ENCODE measurements at regions not wholly inside any gene's neighbourhood (a gene's known extent, or its start where the extent isn't known, plus 50 kb on each side); places are given as distances from the start of the nearest gene placed in this dataset.

DNA sequence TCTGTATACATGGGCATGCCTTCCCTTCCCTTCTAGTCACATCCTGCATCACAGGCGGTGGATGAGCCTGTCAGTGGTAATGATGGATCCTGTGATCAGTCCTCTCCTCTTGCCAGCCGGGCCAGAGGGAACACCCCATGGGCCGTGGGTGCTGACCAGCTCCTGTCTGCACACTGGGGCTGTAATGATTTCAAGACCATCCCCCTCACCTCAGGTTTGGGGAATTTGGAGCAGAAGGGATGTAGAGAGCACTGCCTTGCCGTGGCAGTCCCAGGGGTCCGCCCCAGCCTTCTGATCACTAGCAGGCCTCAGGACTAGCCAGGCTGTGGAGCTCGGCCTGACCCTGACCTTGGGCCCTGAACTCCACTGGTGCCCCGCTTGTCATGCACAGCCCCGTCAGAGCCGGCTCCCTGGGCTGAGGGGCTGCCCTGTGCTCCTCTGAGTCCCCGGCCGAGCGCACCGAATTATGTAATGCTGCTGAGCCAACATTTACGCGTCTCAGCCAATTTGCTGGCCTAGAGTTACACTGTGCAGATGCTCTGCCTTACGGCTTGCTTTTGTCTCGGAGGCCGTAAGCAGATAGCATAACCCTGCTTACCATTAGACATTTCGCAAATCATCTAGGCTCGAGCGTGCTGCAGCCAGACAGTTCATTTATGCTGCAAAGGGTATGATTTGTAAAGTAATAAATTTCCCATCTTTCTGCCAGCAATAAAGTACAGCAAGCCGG, 155.3 kb downstream of the MACROH2A1 start (continued):
- TF ChIP-seq, protein P1, sequence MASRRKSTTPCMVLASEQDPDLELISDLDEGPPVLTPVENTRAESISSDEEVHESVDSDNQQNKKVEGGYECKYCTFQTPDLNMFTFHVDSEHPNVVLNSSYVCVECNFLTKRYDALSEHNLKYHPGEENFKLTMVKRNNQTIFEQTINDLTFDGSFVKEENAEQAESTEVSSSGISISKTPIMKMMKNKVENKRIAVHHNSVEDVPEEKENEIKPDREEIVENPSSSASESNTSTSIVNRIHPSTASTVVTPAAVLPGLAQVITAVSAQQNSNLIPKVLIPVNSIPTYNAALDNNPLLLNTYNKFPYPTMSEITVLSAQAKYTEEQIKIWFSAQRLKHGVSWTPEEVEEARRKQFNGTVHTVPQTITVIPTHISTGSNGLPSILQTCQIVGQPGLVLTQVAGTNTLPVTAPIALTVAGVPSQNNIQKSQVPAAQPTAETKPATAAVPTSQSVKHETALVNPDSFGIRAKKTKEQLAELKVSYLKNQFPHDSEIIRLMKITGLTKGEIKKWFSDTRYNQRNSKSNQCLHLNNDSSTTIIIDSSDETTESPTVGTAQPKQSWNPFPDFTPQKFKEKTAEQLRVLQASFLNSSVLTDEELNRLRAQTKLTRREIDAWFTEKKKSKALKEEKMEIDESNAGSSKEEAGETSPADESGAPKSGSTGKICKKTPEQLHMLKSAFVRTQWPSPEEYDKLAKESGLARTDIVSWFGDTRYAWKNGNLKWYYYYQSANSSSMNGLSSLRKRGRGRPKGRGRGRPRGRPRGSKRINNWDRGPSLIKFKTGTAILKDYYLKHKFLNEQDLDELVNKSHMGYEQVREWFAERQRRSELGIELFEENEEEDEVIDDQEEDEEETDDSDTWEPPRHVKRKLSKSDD (CRISPR knock-in tag; IDR thresholded peaks at IDR 0.05; ENCODE audit: low read depth), result no peak
- no peak for TF ChIP-seq NAIF1 (CRISPR knock-in tag; IDR thresholded peaks at IDR 0.05; ENCODE audit: borderline replicate concordance)
- TF ChIP-seq, protein P2, sequence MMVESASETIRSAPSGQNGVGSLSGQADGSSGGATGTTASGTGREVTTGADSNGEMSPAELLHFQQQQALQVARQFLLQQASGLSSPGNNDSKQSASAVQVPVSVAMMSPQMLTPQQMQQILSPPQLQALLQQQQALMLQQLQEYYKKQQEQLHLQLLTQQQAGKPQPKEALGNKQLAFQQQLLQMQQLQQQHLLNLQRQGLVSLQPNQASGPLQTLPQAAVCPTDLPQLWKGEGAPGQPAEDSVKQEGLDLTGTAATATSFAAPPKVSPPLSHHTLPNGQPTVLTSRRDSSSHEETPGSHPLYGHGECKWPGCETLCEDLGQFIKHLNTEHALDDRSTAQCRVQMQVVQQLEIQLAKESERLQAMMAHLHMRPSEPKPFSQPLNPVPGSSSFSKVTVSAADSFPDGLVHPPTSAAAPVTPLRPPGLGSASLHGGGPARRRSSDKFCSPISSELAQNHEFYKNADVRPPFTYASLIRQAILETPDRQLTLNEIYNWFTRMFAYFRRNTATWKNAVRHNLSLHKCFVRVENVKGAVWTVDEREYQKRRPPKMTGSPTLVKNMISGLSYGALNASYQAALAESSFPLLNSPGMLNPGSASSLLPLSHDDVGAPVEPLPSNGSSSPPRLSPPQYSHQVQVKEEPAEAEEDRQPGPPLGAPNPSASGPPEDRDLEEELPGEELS (CRISPR knock-in tag; IDR thresholded peaks at IDR 0.05), result no peak
- TF ChIP-seq, protein P3, sequence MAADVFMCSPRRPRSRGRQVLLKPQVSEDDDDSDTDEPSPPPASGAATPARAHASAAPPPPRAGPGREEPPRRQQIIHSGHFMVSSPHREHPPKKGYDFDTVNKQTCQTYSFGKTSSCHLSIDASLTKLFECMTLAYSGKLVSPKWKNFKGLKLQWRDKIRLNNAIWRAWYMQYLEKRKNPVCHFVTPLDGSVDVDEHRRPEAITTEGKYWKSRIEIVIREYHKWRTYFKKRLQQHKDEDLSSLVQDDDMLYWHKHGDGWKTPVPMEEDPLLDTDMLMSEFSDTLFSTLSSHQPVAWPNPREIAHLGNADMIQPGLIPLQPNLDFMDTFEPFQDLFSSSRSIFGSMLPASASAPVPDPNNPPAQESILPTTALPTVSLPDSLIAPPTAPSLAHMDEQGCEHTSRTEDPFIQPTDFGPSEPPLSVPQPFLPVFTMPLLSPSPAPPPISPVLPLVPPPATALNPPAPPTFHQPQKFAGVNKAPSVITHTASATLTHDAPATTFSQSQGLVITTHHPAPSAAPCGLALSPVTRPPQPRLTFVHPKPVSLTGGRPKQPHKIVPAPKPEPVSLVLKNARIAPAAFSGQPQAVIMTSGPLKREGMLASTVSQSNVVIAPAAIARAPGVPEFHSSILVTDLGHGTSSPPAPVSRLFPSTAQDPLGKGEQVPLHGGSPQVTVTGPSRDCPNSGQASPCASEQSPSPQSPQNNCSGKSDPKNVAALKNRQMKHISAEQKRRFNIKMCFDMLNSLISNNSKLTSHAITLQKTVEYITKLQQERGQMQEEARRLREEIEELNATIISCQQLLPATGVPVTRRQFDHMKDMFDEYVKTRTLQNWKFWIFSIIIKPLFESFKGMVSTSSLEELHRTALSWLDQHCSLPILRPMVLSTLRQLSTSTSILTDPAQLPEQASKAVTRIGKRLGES (CRISPR knock-in tag; IDR thresholded peaks at IDR 0.05; ENCODE audit: borderline replicate concordance), result no peak
- no peak for TF ChIP-seq TSC22D2 (CRISPR knock-in tag; IDR thresholded peaks at IDR 0.05; ENCODE audit: borderline replicate concordance)
- TF ChIP-seq, protein P4, sequence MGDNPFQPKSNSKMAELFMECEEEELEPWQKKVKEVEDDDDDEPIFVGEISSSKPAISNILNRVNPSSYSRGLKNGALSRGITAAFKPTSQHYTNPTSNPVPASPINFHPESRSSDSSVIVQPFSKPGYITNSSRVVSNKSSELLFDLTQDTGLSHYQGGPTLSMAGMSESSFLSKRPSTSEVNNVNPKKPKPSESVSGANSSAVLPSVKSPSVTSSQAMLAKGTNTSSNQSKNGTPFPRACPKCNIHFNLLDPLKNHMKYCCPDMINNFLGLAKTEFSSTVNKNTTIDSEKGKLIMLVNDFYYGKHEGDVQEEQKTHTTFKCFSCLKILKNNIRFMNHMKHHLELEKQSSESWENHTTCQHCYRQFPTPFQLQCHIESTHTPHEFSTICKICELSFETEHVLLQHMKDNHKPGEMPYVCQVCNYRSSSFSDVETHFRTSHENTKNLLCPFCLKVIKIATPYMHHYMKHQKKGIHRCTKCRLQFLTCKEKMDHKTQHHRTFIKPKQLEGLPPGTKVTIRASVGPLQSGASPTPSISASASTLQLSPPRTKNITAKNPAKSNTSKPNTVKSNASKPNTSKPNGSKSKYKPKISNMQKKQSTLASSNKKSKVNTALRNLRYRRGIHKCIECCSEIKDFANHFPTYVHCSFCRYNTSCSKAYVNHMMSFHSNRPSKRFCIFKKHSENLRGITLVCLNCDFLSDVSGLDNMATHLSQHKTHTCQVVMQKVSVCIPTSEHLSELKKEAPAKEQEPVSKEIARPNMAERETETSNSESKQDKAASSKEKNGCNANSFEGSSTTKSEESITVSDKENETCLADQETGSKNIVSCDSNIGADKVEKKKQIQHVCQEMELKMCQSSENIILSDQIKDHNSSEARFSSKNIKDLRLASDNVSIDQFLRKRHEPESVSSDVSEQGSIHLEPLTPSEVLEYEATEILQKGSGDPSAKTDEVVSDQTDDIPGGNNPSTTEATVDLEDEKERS (CRISPR knock-in tag; IDR thresholded peaks at IDR 0.05), result no peak
- TF ChIP-seq, protein P5, sequence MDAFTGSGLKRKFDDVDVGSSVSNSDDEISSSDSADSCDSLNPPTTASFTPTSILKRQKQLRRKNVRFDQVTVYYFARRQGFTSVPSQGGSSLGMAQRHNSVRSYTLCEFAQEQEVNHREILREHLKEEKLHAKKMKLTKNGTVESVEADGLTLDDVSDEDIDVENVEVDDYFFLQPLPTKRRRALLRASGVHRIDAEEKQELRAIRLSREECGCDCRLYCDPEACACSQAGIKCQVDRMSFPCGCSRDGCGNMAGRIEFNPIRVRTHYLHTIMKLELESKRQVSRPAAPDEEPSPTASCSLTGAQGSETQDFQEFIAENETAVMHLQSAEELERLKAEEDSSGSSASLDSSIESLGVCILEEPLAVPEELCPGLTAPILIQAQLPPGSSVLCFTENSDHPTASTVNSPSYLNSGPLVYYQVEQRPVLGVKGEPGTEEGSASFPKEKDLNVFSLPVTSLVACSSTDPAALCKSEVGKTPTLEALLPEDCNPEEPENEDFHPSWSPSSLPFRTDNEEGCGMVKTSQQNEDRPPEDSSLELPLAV (CRISPR knock-in tag; conservative IDR thresholded peaks at IDR 0.05; ENCODE audit: low read depth), result no peak
- no peak for TF ChIP-seq KDM1A (CRISPR knock-in tag; IDR thresholded peaks at IDR 0.05)
- TF ChIP-seq, protein P6, sequence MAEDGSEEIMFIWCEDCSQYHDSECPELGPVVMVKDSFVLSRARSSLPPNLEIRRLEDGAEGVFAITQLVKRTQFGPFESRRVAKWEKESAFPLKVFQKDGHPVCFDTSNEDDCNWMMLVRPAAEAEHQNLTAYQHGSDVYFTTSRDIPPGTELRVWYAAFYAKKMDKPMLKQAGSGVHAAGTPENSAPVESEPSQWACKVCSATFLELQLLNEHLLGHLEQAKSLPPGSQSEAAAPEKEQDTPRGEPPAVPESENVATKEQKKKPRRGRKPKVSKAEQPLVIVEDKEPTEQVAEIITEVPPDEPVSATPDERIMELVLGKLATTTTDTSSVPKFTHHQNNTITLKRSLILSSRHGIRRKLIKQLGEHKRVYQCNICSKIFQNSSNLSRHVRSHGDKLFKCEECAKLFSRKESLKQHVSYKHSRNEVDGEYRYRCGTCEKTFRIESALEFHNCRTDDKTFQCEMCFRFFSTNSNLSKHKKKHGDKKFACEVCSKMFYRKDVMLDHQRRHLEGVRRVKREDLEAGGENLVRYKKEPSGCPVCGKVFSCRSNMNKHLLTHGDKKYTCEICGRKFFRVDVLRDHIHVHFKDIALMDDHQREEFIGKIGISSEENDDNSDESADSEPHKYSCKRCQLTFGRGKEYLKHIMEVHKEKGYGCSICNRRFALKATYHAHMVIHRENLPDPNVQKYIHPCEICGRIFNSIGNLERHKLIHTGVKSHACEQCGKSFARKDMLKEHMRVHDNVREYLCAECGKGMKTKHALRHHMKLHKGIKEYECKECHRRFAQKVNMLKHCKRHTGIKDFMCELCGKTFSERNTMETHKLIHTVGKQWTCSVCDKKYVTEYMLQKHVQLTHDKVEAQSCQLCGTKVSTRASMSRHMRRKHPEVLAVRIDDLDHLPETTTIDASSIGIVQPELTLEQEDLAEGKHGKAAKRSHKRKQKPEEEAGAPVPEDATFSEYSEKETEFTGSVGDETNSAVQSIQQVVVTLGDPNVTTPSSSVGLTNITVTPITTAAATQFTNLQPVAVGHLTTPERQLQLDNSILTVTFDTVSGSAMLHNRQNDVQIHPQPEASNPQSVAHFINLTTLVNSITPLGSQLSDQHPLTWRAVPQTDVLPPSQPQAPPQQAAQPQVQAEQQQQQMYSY (CRISPR knock-in tag; IDR thresholded peaks at IDR 0.05), result no peak
- no peak for TF ChIP-seq KLF11 (CRISPR knock-in tag; IDR thresholded peaks at IDR 0.05)
- TF ChIP-seq ZNF780A (CRISPR knock-in tag; IDR thresholded peaks at IDR 0.05), result no peak

Measured in HepG2 (cell line).